GM12891 (cell line): ENCODE measurements at regions not wholly inside any gene's neighbourhood (a gene's known extent, or its start where the extent isn't known, plus 50 kb on each side); places are given as distances from the start of the nearest gene placed in this dataset.

Source experiments
- PAX5 ChIP-seq: IDR thresholded peaks from 2 replicates; pipeline ENCODE4 v1.6.1; 2011; ENCODE audit warnings: low read length, moderate library complexity, mild to moderate bottlenecking; ENCODE audit not compliant: insufficient read depth, severe bottlenecking
- POLR2A ChIP-seq: IDR thresholded peaks from 2 replicates; pipeline ENCODE4 v1.6.1; 2011; ENCODE audit warnings: low read depth, low read length, control low read depth
- POLR2AphosphoS5 ChIP-seq: IDR thresholded peaks from 2 replicates; pipeline ENCODE4 v1.6.1; 2011; ENCODE audit warnings: low read depth, low read length, control low read depth

DNA sequence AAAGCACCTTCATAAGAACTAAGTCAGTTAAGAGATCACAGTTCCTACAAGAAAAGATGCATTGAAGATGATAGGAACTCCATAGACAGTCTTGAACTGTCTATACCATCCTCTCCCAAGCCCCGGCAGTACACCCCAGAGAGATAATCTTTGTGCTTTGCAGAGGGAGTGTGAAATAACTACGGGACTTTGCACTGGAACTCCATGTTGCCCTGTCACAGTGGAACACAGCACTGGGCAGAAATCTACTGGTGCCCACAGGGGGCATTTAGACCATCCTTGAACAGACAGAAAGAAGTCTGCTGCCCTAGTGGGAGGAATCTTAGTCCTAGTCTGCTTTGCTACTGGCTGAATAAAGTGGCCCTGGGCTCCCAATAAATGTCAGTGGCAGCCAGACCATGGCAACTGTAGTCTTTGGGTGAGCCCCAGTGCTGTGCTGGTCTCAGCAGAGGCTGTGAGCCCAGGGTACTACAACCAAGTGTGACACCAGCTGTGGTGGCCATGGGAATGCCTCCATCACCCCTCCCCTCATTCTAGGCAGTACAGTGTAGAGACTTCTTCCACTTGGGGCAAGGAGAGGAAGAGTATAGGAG lies 107.7 kb upstream of the TMEM168 start:
- TF ChIP-seq POLR2A (no peak), POLR2AphosphoS5 (no peak), PAX5 (no peak)
